ENCODE measurements at regions not wholly inside any gene's neighbourhood (a gene's known extent, or its start where the extent isn't known, plus 50 kb on each side); places are given as distances from the start of the nearest gene placed in this dataset.

DNA sequence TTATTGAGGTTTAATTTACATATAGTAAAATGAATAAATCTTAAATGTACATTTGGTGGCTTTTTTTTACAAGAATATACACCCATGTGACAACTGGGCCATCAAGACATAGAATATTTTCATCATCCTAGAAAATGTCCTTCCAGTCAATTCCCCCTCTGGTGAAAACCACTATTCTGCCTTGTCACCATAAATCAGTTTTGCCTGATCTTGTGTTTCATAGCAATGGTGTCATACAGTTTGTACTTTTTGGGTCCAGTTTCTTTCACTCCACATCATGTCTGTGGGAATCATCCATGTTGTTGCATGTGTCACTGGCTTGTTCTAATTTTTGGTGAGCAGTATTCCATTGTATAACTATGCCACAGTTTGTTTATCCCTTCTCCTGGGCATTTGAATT, 133.1 kb downstream of the PDCD6IP start:
- no peaks in the 10 kb centered on the region; the same call in 1 of the 2 replicates for H3K27me3 ChIP-seq (replicated peaks; ENCODE audit: control insufficient read depth, insufficient read depth, low read length)
- no peak for DNase-seq (ENCODE audit: extremely low read depth, insufficient read length)
- TF ChIP-seq, protein P1, sequence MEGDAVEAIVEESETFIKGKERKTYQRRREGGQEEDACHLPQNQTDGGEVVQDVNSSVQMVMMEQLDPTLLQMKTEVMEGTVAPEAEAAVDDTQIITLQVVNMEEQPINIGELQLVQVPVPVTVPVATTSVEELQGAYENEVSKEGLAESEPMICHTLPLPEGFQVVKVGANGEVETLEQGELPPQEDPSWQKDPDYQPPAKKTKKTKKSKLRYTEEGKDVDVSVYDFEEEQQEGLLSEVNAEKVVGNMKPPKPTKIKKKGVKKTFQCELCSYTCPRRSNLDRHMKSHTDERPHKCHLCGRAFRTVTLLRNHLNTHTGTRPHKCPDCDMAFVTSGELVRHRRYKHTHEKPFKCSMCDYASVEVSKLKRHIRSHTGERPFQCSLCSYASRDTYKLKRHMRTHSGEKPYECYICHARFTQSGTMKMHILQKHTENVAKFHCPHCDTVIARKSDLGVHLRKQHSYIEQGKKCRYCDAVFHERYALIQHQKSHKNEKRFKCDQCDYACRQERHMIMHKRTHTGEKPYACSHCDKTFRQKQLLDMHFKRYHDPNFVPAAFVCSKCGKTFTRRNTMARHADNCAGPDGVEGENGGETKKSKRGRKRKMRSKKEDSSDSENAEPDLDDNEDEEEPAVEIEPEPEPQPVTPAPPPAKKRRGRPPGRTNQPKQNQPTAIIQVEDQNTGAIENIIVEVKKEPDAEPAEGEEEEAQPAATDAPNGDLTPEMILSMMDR (IDR thresholded peaks at IDR 0.05; ENCODE audit: insufficient read depth, low read length, poor library complexity, severe bottlenecking), result no peak
- H3K36me3 ChIP-seq (ENCODE audit: control insufficient read depth, insufficient read depth, low read length), result no peaks in the 10 kb centered on the region
- H3K4me3 ChIP-seq (replicated peaks; ENCODE audit: low read depth, low read length), result no peak overlapping the region

DNA sequence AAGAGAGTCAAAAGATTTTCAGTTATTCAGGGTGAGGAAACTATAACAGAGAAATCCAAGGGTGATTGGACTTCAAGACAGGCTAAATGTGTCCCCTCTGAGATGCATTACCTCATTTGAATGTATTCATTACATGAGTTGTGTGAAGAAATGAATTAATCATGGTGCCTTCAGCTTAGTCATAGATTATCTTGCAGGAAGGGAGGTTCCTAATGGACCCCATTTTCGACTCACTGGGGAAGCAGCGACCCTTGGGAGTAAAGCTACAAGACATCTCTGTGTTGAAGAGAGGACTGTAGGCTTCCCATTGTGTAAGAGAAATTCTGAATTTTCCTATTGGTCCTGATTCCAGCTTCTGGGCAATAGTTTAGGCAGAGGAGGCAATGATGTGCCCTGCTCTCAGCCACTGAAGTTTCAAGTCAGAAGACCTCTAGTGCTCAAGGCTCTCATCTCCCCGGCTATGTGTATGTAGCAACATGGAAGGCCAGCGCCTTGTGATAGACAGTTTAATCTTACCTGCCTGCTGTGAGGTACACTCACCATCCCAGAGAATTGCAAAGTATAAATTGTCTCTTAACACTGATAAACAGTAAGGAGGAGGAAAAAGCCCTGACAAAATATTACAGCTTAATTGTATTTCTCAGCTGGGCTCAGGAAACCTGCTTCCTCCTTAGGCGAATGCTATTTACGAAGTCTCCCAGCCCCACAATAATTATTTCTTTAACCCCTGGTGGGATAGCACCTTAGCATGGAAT, 133.8 kb downstream of the PDCD6IP start:
- H3K4me3 ChIP-seq (replicated peaks; ENCODE audit: low read depth, low read length), result no peak overlapping the region
- no peaks in the 10 kb centered on the region for H3K36me3 ChIP-seq (ENCODE audit: control insufficient read depth, insufficient read depth, low read length)
- H3K27me3 ChIP-seq (replicated peaks; ENCODE audit: control insufficient read depth, insufficient read depth, low read length), result no peaks in the 10 kb centered on the region; the same call in 1 of the 2 replicates
- DNase-seq (ENCODE audit: extremely low read depth, insufficient read length), result no peak
- TF ChIP-seq, protein P1 (IDR thresholded peaks at IDR 0.05; ENCODE audit: insufficient read depth, low read length, poor library complexity, severe bottlenecking), result no peak

DNA sequence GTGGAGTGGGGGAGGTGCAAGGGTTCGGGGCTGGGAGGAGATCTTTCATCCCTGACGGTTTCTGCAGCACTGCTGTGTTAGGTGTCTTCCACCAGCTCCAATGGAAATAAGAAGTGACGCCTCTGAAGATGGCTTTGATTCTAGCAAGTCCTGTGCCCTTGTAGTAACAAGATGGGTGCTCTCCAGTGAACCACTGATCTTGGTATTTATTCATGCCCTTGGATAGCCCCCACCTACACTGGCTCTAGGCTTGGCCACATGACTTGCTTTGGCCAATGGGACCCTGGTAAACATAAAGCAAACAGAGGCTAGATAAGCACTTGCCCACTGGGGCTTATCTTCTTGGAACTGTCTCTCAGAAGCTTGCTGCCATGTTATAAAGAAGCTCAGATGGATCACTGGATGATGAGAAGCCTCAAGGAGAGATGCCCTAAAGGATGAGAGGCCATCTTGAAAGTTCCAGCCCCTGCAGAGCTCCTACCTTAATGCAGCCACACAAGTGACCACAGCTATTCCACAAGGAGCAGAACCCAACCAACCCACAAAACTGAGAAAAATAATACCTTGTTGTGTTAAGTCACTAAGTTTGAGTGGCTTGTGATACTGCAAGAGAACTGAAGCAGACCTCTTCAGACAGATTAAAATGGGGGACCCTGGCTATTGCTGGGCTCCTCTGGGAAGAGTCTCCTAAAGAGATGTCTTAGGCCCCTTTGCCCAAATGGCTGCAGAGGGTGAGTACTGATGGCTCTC, 137.9 kb downstream of the PDCD6IP start:
- no peaks in the 10 kb centered on the region; the same call in 1 of the 2 replicates for H3K27me3 ChIP-seq (replicated peaks; ENCODE audit: control insufficient read depth, insufficient read depth, low read length)
- H3K4me3 ChIP-seq (replicated peaks; ENCODE audit: low read depth, low read length), result no peak overlapping the region
- no peaks in the 10 kb centered on the region for H3K36me3 ChIP-seq (ENCODE audit: control insufficient read depth, insufficient read depth, low read length)
- TF ChIP-seq, protein P1 (IDR thresholded peaks at IDR 0.05; ENCODE audit: insufficient read depth, low read length, poor library complexity, severe bottlenecking), result no peak
- no peak for DNase-seq (ENCODE audit: extremely low read depth, insufficient read length)

DNA sequence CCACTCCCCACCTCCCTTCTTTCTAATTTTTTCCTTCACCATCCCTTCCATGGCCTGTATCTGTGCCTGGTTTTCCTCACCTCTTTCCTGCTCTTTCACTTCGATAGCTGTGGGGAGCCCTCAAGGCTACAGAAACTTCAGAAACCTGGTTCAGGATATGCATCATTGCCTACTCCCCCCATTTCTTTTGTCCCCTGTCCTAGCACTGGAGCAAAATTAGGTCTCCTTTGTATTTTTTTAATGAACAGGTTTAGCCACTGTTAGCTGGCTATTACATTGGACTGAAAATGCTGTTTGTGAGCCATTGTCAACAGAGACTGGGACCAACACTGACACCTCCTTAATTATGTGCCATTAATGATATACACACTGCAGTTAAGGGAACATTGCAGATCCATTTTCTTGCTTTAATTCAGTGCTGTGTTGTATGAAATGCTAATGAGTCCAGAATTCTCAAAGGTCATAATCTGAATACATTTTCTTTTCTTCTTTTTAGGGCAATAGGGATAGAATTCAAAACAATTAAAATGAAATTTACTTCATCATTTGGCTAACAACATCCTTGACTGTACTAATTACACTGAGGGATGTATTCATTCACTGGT, 138.6 kb downstream of the PDCD6IP start:
- DNase-seq (ENCODE audit: extremely low read depth, insufficient read length), result no peak
- Histone ChIP-seq H3K36me3 (ENCODE audit: control insufficient read depth, insufficient read depth, low read length) (no peaks in the 10 kb centered on the region), H3K27me3 (replicated peaks; ENCODE audit: control insufficient read depth, insufficient read depth, low read length) (no peaks in the 10 kb centered on the region; the same call in 1 of the 2 replicates), H3K4me3 (replicated peaks; ENCODE audit: low read depth, low read length) (no peak overlapping the region)
- TF ChIP-seq, protein P1 (IDR thresholded peaks at IDR 0.05; ENCODE audit: insufficient read depth, low read length, poor library complexity, severe bottlenecking), result no peak

DNA sequence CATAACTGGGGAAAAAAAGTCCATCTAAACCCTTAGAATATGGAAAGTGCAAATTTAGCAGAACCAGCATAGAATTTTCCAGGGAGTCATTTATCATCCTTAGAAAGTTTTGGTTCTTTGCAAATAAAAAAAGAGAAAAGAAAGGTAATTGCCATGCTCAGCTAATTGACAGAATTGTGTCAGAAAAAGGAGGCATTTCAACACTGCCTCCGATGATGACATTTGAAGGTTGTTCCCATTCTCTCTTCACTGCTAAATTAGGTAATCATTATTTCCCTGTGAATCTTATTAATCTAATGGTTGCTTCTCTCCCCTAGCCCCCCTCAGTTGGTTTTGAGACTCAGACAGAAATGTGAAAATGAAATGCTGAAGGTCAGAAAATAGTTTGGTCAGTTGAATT, 139.2 kb downstream of the PDCD6IP start:
- DNase-seq (ENCODE audit: extremely low read depth, insufficient read length), result no peak
- H3K27me3 ChIP-seq (replicated peaks; ENCODE audit: control insufficient read depth, insufficient read depth, low read length), result no peaks in the 10 kb centered on the region; the same call in 1 of the 2 replicates
- H3K36me3 ChIP-seq (ENCODE audit: control insufficient read depth, insufficient read depth, low read length), result no peaks in the 10 kb centered on the region
- no peak overlapping the region for H3K4me3 ChIP-seq (replicated peaks; ENCODE audit: low read depth, low read length)
- TF ChIP-seq, protein P1 (IDR thresholded peaks at IDR 0.05; ENCODE audit: insufficient read depth, low read length, poor library complexity, severe bottlenecking), result no peak

All from GM06990 (cell line).